ENCODE measurements at regions not wholly inside any gene's neighbourhood (a gene's known extent, or its start where the extent isn't known, plus 50 kb on each side); places are given as distances from the start of the nearest gene placed in this dataset.
"Not testable (repeated sequence)": the region's sequence is repeated elsewhere in the genome, so short reads cannot be mapped to it uniquely, and the experiment has no call there.

GRCh38 chr15:70374096-70374495 lies 276.4 kb upstream of the TLE3 start:
- peak; percentile 60 for DNase-seq (ENCODE audit: extremely low spot score)
- 98% methylated on average over 2 of the region's 2 CpGs for WGBS

GRCh38 chr15:70373439-70373838 lies 275.7 kb upstream of the TLE3 start:
- H3K4me3 ChIP-seq; intact Hi-C loops (cut with DNase I); DNase-seq (ENCODE audit: extremely low spot score); H3K36me3 ChIP-seq; H3K9me3 ChIP-seq; H3K27ac ChIP-seq (replicated peaks in 1 of 4); H3K27me3 ChIP-seq: not testable (repeated sequence)
- peaks cover 25 to 30% (median 27%) of the 10 kb centered on the region in 4 donors for H3K4me1 ChIP-seq
- 98% methylated on average over 4 of the region's 4 CpGs for WGBS

More at GRCh38 chr15:70374096-70374495, 276.4 kb upstream of the TLE3 start:
- H3K27me3 ChIP-seq: no peaks in the 10 kb centered on the region
- peaks cover 25 to 30% (median 27%) of the 10 kb centered on the region in 4 donors for H3K4me1 ChIP-seq
- H3K9me3 ChIP-seq: no peaks in the 10 kb centered on the region
- H3K4me3 ChIP-seq: no peak overlapping the region
- no peaks in the 10 kb centered on the region for H3K36me3 ChIP-seq
- no peak overlapping the region for H3K27ac ChIP-seq (replicated peaks in 1 of 4)
- TF ChIP-seq POLR2AphosphoS5 (IDR thresholded peaks at IDR 0.05) (no peak), CTCF (IDR thresholded peaks at IDR 0.05) (no peak), EP300 (IDR thresholded peaks at IDR 0.05) (no peak), POLR2A (IDR thresholded peaks at IDR 0.05; ENCODE audit: low read depth) (no peak)
- intact Hi-C loops (cut with DNase I): no loop called here

- not testable (repeated sequence) for H3K36me3 ChIP-seq; H3K9me3 ChIP-seq; H3K27ac ChIP-seq (replicated peaks in 1 of 4); H3K4me3 ChIP-seq; H3K27me3 ChIP-seq; H3K4me1 ChIP-seq
- WGBS: 81% methylated on average over 13 of the region's 14 CpGs
- intact Hi-C loops (cut with DNase I): loop anchor here (10.0 kb wide), 1 partner anchor 893 kb away; no protein-coding TSS in a partner anchor
- peak; percentile 74 for DNase-seq (ENCODE audit: extremely low spot score)
Observed at GRCh38 chr15:70367913-70368705, 270.4 kb upstream of the TLE3 start.

GRCh38 chr15:70364023-70364422 lies 266.3 kb upstream of the TLE3 start:
- not testable (repeated sequence) for H3K9me3 ChIP-seq; H3K27me3 ChIP-seq; H3K36me3 ChIP-seq; H3K4me3 ChIP-seq; H3K4me1 ChIP-seq; DNase-seq (ENCODE audit: extremely low spot score); H3K27ac ChIP-seq (replicated peaks in 1 of 4)
- 81% methylated on average over 3 of the region's 4 CpGs for WGBS
- intact Hi-C loops (cut with DNase I): loop anchor here (10.0 kb wide), 1 partner anchor 889 kb away; no protein-coding TSS in a partner anchor

GRCh38 chr15:70362886-70363285 lies 265.2 kb upstream of the TLE3 start:
- no peaks in the 10 kb centered on the region for H3K9me3 ChIP-seq
- intact Hi-C loops (cut with DNase I): loop anchor here (10.0 kb wide), 1 partner anchor 888 kb away; no protein-coding TSS in a partner anchor
- no peak for DNase-seq (ENCODE audit: extremely low spot score)
- no peaks in the 10 kb centered on the region for H3K27me3 ChIP-seq
- WGBS: 45% methylated on average over 3 of the region's 6 CpGs
- no peak overlapping the region for H3K27ac ChIP-seq (replicated peaks in 1 of 4)
- no peaks in the 10 kb centered on the region for H3K4me1 ChIP-seq
- H3K4me3 ChIP-seq: no peak overlapping the region
- no peak for TF ChIP-seq POLR2A (IDR thresholded peaks at IDR 0.05; ENCODE audit: low read depth)
- no peak for TF ChIP-seq POLR2AphosphoS5 (IDR thresholded peaks at IDR 0.05)
- no peak for TF ChIP-seq EP300 (IDR thresholded peaks at IDR 0.05)
- TF ChIP-seq CTCF (IDR thresholded peaks at IDR 0.05): peak; percentile 62 to 75 (median 67)
- H3K36me3 ChIP-seq: no peaks in the 10 kb centered on the region

GRCh38 chr15:70362350-70362749 lies 264.6 kb upstream of the TLE3 start:
- H3K27me3 ChIP-seq: peaks cover 0 to 1% (median 0%) of the 10 kb centered on the region in 4 donors
- TF ChIP-seq EP300 (IDR thresholded peaks at IDR 0.05) (no peak), POLR2A (IDR thresholded peaks at IDR 0.05; ENCODE audit: low read depth) (no peak), CTCF (IDR thresholded peaks at IDR 0.05) (no peak), POLR2AphosphoS5 (IDR thresholded peaks at IDR 0.05) (no peak)
- 0% methylated on average over 1 of the region's 3 CpGs for WGBS
- intact Hi-C loops (cut with DNase I): loop anchor here (10.0 kb wide), 1 partner anchor 888 kb away; no protein-coding TSS in a partner anchor
- no peak overlapping the region for H3K4me3 ChIP-seq
- H3K27ac ChIP-seq (replicated peaks in 1 of 4): no peak overlapping the region
- peaks cover 0 to 2% (median 0%) of the 10 kb centered on the region in 4 donors for H3K4me1 ChIP-seq
- DNase-seq (ENCODE audit: extremely low spot score): no peak
- H3K36me3 ChIP-seq: no peaks in the 10 kb centered on the region
- H3K9me3 ChIP-seq: no peaks in the 10 kb centered on the region
